B cell (primary cell): ENCODE measurements at regions not wholly inside any gene's neighbourhood (a gene's known extent, or its start where the extent isn't known, plus 50 kb on each side); places are given as distances from the start of the nearest gene placed in this dataset.

ENCODE experiments used
- EZH2 ChIP-seq: IDR thresholded peaks from 2 replicates; pipeline ENCODE4 v1.6.1; 2012; ENCODE audit warnings: borderline replicate concordance, low read depth, mild to moderate bottlenecking, moderate library complexity, low read length; ENCODE audit not compliant: insufficient read depth, poor library complexity, severe bottlenecking
- TF ChIP-seq, protein P1 (sequence below): fragments of 200-600 bp; IDR thresholded peaks from one replicate; pipeline ENCODE4 v1.8.0; 2022; ENCODE audit warnings: antibody characterized with exemption, mild to moderate bottlenecking

DNA sequence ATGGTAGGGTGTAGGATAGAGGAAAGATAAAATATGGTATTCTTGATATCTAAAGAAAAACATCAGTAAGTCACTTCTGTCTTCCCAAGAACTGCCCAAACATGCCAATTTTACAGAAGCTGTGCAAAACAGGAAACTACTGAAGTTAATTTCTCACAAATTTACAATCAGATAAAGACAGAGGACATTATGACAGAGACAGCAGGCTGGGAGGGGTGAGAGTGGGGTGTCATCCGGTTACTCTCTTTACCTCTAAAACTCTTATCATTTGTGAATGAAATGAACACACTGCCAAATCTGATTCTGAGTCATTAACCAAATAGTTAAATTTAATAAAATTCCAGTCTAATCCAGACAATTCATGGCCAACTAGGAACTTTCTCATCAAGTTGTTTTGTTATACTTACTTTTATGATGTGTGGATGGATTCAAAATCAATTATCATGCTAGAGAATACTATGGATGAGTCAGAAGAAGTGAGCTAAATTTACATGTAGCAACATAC, 323.2 kb upstream of the MEX3C start:
- TF ChIP-seq, protein P1, sequence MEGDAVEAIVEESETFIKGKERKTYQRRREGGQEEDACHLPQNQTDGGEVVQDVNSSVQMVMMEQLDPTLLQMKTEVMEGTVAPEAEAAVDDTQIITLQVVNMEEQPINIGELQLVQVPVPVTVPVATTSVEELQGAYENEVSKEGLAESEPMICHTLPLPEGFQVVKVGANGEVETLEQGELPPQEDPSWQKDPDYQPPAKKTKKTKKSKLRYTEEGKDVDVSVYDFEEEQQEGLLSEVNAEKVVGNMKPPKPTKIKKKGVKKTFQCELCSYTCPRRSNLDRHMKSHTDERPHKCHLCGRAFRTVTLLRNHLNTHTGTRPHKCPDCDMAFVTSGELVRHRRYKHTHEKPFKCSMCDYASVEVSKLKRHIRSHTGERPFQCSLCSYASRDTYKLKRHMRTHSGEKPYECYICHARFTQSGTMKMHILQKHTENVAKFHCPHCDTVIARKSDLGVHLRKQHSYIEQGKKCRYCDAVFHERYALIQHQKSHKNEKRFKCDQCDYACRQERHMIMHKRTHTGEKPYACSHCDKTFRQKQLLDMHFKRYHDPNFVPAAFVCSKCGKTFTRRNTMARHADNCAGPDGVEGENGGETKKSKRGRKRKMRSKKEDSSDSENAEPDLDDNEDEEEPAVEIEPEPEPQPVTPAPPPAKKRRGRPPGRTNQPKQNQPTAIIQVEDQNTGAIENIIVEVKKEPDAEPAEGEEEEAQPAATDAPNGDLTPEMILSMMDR, result no peak
- TF ChIP-seq EZH2, result no peak
